ENCODE measurements at regions not wholly inside any gene's neighbourhood (a gene's known extent, or its start where the extent isn't known, plus 50 kb on each side); places are given as distances from the start of the nearest gene placed in this dataset.

GRCh38 chr11:70727021-70727420 lies 328.7 kb downstream of the CTTN start:
- no peak for TF ChIP-seq CEBPB (IDR thresholded peaks at IDR 0.05)
- no peak for TF ChIP-seq TAF1 (IDR thresholded peaks at IDR 0.05; ENCODE audit: low read depth)
- TF ChIP-seq, protein P1, sequence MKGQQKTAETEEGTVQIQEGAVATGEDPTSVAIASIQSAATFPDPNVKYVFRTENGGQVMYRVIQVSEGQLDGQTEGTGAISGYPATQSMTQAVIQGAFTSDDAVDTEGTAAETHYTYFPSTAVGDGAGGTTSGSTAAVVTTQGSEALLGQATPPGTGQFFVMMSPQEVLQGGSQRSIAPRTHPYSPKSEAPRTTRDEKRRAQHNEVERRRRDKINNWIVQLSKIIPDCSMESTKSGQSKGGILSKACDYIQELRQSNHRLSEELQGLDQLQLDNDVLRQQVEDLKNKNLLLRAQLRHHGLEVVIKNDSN (IDR thresholded peaks at IDR 0.05): no peak
- no peak for TF ChIP-seq RAD21 (IDR thresholded peaks at IDR 0.05; ENCODE audit: low read depth)
- TF ChIP-seq FOXM1 (IDR thresholded peaks at IDR 0.05; ENCODE audit: borderline replicate concordance, low read depth): no peak
- TF ChIP-seq TEAD4 (IDR thresholded peaks at IDR 0.05): no peak
- TF ChIP-seq YY1 (IDR thresholded peaks at IDR 0.05; ENCODE audit: low read depth): no peak
